ENCODE measurements at regions not wholly inside any gene's neighbourhood (a gene's known extent, or its start where the extent isn't known, plus 50 kb on each side); places are given as distances from the start of the nearest gene placed in this dataset.

DNA sequence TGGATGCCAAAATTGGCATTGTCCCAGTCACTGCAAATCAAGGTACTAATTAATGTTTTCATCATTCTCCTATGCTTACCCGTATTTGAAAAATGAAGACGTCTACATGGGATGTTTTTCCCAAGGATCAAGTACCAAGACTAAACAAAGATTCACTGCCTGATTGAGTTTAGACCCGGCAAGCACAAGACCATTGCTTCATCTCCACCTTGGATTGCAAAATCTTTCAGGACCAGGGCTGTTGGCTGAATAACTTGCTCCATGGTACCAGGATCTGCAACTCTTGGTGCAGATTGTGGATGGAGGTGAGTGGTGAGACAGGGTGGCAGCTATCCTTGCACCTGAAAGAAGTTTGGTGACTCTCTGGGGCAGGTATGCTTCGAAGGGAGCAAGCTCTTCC lies 122.5 kb upstream of the ETS2 start:
- no peak for DNase-seq (ENCODE audit: low spot score in 2 of 2)
- no peak for FAIRE-seq

DNA sequence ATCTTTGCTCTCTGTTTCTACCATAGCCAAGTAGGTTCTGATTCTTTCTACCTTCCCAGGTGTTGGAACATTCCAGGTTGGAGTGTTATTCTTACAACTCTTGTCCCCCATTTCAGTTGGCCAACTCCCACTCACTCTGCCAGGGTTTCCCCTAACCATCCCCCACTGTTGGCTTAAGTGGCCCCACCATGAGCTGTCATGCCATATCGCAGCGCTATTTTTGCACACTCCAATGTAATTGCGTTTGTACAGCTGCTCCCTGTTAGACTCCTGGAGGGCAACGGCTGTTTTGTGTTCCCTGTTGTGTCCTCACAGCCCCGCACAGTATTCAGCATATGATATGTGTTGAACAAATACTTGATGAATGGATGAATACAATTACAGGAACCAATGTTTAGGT lies 117.7 kb upstream of the ETS2 start:
- DNase-seq (ENCODE audit: low spot score in 2 of 2) (no peak), FAIRE-seq (no peak)

DNA sequence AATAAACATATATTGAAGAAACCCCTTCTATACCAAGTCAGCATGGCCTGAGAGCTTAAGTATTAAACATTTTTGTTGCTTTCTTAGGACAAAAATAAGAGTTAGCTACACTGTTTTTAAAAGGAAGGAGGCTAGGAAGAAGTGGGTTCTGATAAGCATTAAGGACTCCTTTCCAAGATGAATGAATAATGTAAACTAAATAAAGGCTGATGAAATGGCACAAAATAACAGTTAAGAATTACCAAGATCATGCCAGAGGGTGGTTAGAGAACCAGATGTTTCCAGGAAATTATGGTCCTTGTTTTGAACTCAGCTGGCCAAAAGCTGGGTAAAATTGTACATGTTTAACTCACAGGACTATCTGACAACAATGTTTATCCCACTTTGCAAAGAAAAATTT lies 114.1 kb upstream of the ETS2 start:
- FAIRE-seq = no peak

DNA sequence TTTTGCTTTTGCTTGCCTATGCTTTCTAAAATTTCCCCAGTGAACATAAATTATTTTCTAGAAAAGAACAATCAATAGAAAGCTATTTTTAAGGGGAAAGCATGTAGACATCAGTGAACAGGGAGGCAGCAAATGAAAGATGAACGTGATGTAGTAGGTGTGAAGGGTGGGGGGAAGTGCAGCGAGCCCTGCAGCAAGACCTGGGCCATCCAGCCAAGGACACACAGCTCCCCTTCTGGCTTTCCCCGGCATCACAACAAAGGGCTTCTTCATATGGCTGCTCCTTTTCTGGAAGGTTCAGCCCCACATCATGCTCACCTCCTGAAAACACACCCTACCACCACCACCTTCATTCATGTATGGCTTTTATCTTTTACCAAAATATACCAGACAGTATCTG lies 109.2 kb upstream of the ETS2 start:
- DNase-seq (ENCODE audit: low spot score in 2 of 2) = no peak

More for the DNA sequence above, 114.1 kb upstream of the ETS2 start:
- DNase-seq (ENCODE audit: low spot score in 2 of 2) = no peak

DNA sequence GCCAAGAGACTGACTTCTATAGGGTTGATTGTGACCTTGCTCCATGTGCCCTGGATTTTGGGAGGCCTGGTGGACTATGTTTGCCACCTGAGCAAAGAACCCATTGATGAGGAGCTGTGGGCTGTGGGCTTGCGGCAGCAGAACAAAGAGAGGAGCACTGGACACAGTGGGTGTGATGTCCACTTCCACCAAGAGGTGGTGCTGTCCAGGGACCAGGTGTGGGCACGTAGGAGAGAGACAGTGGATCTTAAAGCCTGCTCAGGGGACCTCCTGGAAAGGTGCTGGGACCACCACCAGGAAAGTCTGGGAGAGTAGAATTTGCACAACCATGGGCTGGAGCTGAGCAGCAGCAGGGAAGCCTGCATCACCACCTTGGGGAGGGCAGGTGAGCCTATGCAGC lies 106.7 kb upstream of the ETS2 start:
- FAIRE-seq (no peak), DNase-seq (ENCODE audit: low spot score in 2 of 2) (no peak)

More for the DNA sequence above, 109.2 kb upstream of the ETS2 start:
- no peak for FAIRE-seq

DNA sequence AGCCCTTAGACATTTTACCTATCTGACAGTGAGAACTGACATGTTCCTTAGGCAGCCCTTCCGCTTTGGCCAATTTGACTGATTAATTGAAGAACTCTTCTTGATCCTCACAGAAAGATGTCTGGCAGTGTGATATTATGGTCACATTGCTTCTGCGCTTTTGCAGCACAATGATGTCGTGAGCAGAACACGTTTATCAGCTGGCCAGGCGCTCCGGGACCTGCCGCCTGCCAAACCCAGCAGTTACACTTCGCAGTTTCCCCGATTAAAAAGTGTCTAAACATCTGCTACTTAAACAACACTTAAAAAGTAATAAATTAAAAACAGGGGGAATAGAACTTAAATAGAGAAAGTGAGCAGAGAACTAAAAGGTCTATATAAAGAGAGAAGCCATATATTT lies 103.5 kb upstream of the ETS2 start:
- DNase-seq (ENCODE audit: low spot score in 2 of 2) = no peak
- FAIRE-seq = no peak

DNA sequence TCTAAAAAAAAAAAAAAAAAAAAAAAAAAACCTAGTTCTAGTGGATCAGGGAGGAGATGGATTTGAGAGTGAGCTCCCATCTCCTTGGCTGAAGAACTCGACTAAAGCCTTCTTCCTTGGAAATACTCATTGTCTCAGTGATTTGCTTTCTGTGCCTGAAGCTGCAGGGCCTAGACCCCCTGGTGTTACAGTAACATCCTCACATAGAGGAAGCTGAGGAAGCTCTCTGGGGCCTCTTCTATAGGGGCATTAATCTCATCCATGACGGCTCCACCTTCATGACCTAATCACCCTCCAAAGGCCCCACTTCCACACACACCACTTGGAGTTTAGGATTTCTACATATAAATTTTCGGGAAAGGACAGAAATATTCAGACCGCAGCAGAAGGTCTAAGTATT lies 95.9 kb upstream of the ETS2 start:
- no peak for FAIRE-seq
- no peak for DNase-seq (ENCODE audit: low spot score in 2 of 2)

DNA sequence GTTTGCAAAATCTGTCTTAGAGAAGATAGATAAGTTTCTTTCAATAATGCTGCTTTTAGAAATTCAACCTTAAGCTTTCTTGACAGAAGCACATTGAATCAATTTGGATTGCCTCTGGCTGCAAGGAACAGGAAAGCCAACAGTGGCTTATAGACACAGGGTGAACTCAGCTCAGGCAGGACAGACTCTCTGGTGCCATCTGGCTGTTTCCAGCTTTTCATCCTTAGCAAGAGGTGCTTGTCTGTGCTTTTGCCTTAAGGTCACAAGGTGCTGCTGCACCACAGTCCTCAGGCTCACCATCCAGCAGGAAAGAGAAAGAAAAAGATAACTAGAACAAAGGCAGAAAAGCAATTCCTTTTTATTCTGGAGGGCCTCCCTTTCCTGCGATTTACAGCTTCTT lies 93.7 kb upstream of the ETS2 start:
- no peak for FAIRE-seq
- peak in 1 of 2 donors; percentile 33 for DNase-seq (ENCODE audit: low spot score in 2 of 2)

DNA sequence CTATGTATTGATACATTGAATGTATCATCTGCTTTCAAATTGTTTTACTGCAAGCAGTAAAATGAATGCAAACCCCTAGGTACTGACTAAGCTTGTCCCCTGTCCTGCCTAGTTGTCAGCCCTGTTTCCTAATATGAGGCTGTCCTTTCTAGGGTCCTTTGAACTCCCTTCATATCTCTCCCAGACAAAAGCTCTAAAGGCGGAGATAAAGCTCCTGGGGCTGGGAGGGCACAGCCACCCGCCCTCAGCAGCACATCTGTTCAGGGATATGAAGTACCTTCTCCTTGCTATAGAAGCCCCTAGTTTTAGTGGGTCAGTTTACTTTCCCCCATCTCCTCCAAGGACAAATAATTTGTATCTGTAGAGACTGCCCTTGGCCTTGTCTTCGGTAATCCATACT lies 93.1 kb upstream of the ETS2 start:
- DNase-seq (ENCODE audit: low spot score in 2 of 2) (no peak), FAIRE-seq (no peak)

DNA sequence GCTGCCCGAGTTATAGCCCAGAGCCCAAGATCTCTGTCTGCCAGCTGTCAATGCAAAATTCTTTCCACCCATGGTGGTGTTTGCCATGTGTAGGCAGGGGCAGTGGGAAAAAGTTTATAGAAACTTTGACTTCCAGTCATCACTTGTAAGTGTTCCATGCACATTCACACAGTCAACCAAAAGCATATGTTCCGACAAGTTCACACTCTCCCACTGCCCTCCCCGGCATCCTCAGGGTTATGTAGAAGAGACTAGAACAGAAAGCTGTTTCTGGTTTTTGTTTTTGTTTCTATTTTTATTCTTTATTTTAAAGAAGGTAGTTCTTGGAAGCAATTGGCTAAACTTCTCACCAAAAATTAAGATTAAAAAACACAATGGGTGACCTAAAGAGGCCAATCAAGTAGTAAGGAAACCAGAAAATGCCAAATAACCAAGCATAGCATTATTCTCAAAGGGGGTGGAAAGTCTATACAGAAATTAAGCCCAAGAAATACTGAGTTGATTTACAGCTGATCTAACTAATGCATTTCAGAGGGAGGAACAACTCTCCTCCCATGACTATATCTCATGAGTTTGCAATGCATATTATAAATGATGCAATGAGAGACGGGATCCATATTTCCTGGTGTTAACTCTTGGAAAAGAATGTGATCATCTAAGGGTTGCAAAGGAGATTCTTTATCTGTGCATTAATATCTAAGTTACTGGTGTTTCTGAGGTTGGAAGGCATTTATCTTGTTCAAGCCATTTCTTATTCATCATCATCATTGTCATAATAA lies 91.5 kb upstream of the ETS2 start:
- FAIRE-seq (no peak), DNase-seq (ENCODE audit: low spot score in 2 of 2) (no peak)

DNA sequence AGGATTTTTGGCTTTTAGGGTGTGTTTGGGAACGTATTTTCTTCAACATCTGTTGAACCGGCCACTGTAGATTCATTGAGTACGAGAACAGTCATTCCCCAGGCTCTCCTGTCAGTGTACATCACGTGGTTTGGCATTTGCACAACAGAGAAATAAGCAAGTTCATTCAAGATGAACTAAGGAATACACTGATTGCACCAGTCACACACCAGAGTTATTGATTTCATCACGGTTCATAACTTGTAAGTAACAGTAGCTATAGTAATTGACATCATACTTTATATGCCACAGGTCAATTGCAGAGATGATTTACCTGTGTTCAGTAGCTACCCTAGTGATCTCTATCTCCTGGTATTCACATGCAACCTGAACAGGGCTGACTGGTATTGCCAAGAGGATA lies 90.7 kb upstream of the ETS2 start:
- no peak for DNase-seq (ENCODE audit: low spot score in 2 of 2)
- no peak for FAIRE-seq

DNA sequence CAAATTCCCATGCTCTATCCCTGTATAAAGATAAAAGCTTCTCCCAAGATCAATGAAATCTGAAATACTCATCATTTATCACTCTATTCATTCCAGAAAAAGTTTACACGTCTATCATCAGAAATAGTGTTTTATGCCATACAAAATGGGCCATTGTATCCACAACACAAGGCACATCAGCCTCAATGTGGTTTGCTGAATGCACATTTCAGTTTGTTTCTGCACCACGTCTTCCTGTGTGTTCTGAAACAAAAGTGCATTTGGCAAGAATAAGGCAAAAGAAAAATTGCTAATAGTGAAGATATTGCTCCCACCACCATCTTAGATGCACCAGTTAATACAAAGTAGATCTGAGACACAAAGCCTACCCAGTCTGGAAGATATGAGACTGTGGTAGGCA lies 89.6 kb upstream of the ETS2 start:
- no peak for FAIRE-seq
- no peak for DNase-seq (ENCODE audit: low spot score in 2 of 2)

DNA sequence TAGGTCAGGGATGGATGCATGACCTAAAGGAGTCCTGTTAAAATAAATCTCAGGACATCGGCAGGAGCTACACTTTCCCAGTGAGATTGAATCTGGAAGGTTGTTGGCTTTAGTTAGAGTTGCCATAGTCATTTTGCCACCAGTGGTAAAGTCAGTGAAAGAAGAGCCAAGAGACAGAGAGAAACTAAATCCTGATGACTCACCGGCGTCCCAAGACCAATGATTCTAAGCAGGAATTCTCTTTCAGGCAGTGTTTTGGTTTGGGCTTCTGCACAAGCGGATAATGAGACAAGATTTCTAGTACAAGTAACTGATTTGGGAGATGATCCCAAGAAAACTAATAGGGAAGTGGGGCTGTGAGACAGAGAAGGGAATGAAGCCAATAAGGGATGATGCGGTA lies 88.8 kb upstream of the ETS2 start:
- DNase-seq (ENCODE audit: low spot score in 2 of 2) = no peak
- FAIRE-seq = no peak

DNA sequence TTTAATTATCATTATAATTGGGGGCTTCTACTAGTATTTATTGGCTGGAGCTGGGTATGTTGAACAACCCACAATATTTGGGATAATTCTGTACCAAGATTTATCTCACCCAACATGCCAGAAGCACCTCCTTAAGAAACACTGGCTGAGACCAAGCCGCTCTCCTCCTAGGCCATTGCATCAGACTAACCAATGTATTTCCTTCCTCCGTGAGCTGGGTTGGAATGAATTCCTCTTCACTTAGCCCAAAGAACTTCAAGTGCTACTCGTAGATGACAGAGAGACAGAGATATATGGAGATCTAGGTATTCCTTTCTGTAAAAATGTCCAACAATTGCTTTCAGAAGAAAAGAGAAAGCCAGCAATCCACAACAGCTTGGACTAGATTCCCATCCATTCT lies 87.2 kb upstream of the ETS2 start:
- DNase-seq (ENCODE audit: low spot score in 2 of 2) = no peak
- no peak for FAIRE-seq

DNA sequence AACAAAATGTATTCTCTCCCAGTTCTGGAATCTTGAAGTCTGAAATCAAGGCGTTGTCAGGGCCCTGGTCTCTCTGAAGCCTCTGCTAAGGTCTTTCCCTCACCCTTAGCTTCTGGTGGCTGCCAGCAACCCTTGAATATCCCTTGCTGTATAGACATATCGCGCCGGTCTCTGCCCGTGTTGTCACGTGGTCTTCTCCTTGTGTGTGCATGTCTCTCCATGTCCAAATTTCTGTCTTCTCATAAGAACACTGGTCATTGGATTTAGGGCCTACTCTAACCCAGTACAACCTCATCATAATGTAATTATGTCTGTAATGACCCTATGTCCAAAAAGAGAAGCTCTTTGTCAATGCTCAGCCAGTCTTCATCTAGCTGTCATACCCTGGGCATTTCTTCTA lies 85.7 kb upstream of the ETS2 start:
- DNase-seq (ENCODE audit: low spot score in 2 of 2) (no peak), FAIRE-seq (no peak)

DNA sequence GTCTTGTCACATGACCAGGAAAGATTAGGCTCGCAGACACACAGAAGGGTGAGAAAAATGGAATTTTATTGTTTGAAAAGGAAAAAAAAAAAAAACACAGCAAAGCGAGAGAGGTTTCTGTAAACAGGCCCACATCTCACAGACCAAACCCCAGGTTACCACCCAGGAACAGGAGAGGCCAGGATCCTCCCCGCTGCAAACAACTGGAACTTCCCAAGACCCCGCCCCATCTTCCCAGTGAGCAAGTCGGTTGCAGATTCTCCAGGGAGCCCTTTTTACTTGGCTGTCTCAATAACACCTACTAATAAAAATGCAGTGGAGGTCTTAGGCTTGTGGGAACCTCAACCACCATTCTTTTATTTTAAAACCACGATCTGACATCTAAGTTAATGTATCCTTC lies 84.7 kb upstream of the ETS2 start:
- no peak for FAIRE-seq
- no peak for DNase-seq (ENCODE audit: low spot score in 2 of 2)

DNA sequence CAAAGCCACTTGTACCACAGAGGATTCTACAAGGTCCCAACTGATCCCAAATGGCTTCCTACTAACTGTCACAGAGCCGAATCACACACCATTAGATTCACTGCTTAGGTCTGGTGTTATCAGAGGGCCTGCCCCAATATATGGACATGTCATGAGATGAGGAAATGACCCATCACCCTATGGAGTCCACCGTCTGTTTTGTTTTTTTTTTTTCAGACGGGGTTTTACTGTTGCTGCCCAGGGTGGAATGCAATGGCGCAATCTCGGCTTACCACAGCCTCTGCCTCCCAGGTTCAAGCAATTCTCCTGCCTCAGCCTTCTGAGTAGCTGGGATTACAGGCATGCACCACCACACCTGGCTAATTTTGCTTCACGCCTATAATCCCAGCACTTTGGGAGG lies 83.8 kb upstream of the ETS2 start:
- no peak for DNase-seq (ENCODE audit: low spot score in 2 of 2)
- no peak for FAIRE-seq

DNA sequence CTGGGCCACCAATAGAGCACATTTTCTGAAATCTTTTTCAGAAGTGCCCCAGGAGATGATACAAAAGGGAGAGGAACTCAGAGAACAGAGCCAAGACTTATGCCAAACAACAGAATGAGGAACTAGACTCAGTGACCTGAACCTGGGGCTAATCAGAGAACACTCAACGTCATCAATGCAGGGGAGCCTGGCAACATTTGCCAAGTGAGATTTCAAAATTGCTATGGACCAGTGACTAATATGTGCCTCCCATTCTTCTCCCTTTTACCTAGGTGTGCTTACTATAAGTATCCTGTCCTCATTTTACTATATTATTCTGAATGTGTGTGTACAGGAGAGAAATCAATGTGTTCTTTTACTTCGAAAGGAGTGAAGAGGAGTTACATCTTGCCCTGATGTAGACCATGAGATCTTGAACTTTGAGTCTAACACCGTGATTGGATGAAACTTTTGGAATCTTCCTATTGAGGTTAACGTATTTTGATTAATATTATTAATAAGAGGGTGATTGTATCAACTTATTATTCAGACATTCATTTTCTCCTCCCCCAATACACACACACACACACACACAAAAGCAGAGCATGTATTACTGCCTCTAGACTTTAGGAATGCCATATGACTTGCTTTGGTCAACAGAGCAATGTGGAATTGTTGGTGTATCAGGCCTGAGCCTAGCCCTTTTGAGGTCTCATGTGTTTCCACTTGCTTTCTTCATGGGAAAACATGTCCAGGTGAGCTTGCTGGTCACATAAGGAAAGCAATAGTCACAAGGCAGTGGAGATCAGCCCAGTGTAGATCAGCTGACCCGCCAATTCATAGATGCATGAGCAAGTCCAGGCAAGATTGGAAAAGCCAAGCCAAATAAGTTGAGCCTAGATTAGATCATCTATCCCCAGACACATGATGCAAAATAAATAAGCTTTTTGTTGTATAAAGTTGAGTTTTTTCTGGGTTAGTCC lies 80.3 kb upstream of the ETS2 start:
- no peak for FAIRE-seq
- DNase-seq (ENCODE audit: low spot score in 2 of 2) = no peak

DNA sequence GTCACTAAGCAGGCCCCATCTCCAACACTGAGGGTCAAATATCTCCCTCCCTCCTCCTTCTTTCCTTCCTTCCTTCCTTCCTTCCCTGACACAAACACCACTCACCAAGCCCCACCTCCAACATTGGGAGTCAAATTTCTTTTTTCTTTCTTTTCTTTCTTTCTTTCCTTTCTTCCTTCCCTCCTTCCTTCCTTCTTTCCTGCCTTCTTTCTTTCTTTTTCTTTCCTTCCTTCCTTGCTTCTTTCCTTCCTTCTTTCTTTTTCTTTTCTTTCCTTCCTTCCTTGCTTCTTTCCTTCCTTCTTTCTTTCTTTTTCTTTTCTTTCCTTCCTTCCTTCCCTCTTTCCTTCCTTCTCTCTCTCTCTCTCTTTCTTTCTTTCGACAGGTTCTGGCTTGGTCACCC lies 79.2 kb upstream of the ETS2 start:
- FAIRE-seq = no peak
- no peak for DNase-seq (ENCODE audit: low spot score in 2 of 2)

DNA sequence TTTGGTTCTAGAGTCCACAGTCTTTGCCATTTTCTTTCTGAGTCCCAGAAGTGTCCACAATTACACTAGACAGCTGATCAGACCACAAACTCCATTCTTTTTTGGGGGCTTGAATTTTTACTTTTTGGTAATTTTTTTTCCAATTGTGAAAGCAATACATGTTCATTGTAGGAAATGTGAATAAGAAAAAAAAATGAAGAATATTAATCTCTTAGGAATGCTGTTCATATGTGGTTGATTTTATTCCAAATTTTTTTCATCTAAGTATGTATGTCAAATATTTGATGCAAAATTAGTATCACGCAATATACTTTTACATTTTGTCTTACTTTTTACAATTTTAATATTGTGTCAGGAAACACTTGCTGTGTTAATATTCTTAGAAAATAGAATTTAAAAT lies 76.4 kb upstream of the ETS2 start:
- FAIRE-seq (no peak), DNase-seq (ENCODE audit: low spot score in 2 of 2) (no peak)

DNA sequence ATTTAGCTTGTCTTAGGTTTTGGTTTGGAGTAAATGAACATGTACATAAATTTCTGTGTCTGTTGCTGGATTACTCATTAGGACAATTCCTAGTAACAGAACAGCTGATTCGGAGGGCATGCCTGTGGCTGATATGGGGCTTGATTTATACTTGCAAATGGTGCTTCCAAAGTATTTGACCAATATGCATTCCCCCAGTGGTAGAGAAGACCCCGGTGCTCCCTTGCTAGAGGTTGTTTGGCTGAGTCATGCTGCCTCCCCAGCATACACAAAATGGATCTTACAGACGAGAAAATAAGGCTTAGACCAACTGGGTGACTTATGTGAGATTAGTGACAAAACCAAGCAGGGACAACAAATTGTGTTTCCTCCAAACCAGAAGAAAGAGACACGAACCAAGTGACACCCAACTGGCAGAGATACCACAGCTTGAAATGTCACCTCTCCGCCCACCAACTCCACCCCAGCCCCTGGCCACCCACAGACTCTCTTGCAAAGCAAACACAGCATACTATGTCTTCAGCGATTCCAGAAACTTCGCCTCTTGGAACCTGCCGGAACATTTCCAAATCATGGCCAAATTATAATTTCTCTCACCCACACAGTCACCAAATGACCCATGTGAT lies 75.9 kb upstream of the ETS2 start:
- DNase-seq (ENCODE audit: low spot score in 2 of 2) = no peak
- FAIRE-seq = no peak

Measured in frontal cortex (tissue), 3 donors.